Pancreas (tissue), 10 donors: ENCODE measurements at regions not wholly inside any gene's neighbourhood (a gene's known extent, or its start where the extent isn't known, plus 50 kb on each side); places are given as distances from the start of the nearest gene placed in this dataset.

Experiments used
- ATAC-seq, 4 donors: fragments of 200-7000 bp; cut with Tn5 transposase; one replicate each; pipeline versions ENCODE4 v1.8.0 to v1.9.1; 2020; ENCODE audit warnings: mild to moderate bottlenecking in 4 of 4, moderate library complexity in 4 of 4
- DNase-seq, 6 donors: peaks; one replicate each; pipeline ENCODE4 v3.0.0-alpha.2; 2020
- FAIRE-seq: peaks from 2 replicates; lab custom pipeline; 2012; peaks lifted over from hg19 to GRCh38; lab: Jason Lieb, UNC
- H3K27ac ChIP-seq, 4 donors: fragments of 200-600 bp; sonication (generic); 1 replicate in 3 of 4; 2 replicates in 1 of 4; pipeline versions ENCODE4 v1.5.0 to v1.8.0; 2020
- H3K27me3 ChIP-seq, 4 donors: fragments of 200-600 bp; one replicate each; pipeline ENCODE4 v1.8.0; 2021
- H3K36me3 ChIP-seq, 3 donors: fragments of 200-600 bp; sonication (generic) in 1 of 3; one replicate each; pipeline versions ENCODE4 v1.5.0 to v1.8.0; 2020 to 2021
- H3K4me1 ChIP-seq, 3 donors: fragments of 200-600 bp; one replicate each; pipeline ENCODE4 v1.8.0; 2021
- H3K4me3 ChIP-seq, 4 donors: fragments of 200-600 bp; sonication (generic) in 2 of 4; one replicate each; pipeline versions ENCODE4 v1.5.0 to v1.8.0; 2020 to 2021
- H3K9me3 ChIP-seq, 4 donors: fragments of 200-600 bp; one replicate each; pipeline ENCODE4 v1.8.0; 2021
- WGBS, 2 donors: extraction: QIAGEN DNeasy Blood & Tissue Kit; methylation state at CpG; one replicate each; pipeline ENCODE4 v1.1.7; 2013; 5-methylcytosine and 5-hydroxymethylcytosine counted together
- intact Hi-C, 3 donors: fragments of 100-400 bp; cut with DNase I; formaldehyde crosslinking; loops; one replicate each; pipeline versions ENCODE4 v1.11.1 to v1.14.2; 2022
- TF ChIP-seq, protein P1 (sequence below), 4 donors: fragments of 200-600 bp; sonication (generic) in 3 of 4; IDR thresholded peaks; one replicate each; pipeline versions ENCODE4 v1.5.0 to v1.8.0; 2021; ENCODE audit warnings: antibody characterized with exemption in 4 of 4
- donor health status: healthy with polysubstance abuse.
- donor health status: DM: no; HTN: no; CAD: no; lungs with moderate emphysema.
- donor health status: DM: no; HTN: no; CAD: no.
- donor health status: control.
- donor health status: control.
- donor health status: Bipolar disorder and iron deficiency.
- donor health status: DM: yes; HTN: yes; CAD: no.
- donor health status: DM: no; HTN: no; CAD: no.
- donor health status: DM: no; HTN: no; CAD: no.
- donor health status: DM: yes; HTN: yes; CAD: no.

DNA sequence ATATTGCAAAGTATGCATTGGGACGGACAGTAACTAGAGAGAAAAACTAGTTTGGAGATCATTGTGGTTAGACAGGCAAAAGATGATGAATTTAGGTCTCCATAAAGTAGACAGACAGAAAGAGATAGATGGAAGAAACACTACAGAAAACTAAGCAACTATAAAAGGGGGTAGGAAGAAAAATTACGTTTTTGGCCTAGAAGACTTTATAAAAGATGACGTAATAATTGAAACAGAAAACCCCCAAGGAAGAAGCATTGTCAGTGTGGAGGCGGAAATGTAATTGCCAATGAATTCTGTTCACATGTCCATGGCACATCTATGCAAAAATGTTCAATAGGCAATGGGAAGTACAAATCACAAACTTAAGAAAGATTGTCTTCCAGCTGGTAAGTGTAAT, 1211.5 kb upstream of the ZEB2 start:
- Histone ChIP-seq H3K4me3 (no peak overlapping the region), H3K4me1 (no peaks in the 10 kb centered on the region), H3K27me3 (no peaks in the 10 kb centered on the region), H3K36me3 (no peaks in the 10 kb centered on the region), H3K9me3 (no peaks in the 10 kb centered on the region), H3K27ac (no peak overlapping the region)
- DNase-seq (no peak), FAIRE-seq (no peak), ATAC-seq (no peak)
- 82 to 83% methylated on average over 4 of the region's 4 CpGs for WGBS, 2 donors
- TF ChIP-seq, protein P1, sequence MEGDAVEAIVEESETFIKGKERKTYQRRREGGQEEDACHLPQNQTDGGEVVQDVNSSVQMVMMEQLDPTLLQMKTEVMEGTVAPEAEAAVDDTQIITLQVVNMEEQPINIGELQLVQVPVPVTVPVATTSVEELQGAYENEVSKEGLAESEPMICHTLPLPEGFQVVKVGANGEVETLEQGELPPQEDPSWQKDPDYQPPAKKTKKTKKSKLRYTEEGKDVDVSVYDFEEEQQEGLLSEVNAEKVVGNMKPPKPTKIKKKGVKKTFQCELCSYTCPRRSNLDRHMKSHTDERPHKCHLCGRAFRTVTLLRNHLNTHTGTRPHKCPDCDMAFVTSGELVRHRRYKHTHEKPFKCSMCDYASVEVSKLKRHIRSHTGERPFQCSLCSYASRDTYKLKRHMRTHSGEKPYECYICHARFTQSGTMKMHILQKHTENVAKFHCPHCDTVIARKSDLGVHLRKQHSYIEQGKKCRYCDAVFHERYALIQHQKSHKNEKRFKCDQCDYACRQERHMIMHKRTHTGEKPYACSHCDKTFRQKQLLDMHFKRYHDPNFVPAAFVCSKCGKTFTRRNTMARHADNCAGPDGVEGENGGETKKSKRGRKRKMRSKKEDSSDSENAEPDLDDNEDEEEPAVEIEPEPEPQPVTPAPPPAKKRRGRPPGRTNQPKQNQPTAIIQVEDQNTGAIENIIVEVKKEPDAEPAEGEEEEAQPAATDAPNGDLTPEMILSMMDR (IDR thresholded peaks at IDR 0.05), result no peak
- intact Hi-C loops, result no loop called here

DNA sequence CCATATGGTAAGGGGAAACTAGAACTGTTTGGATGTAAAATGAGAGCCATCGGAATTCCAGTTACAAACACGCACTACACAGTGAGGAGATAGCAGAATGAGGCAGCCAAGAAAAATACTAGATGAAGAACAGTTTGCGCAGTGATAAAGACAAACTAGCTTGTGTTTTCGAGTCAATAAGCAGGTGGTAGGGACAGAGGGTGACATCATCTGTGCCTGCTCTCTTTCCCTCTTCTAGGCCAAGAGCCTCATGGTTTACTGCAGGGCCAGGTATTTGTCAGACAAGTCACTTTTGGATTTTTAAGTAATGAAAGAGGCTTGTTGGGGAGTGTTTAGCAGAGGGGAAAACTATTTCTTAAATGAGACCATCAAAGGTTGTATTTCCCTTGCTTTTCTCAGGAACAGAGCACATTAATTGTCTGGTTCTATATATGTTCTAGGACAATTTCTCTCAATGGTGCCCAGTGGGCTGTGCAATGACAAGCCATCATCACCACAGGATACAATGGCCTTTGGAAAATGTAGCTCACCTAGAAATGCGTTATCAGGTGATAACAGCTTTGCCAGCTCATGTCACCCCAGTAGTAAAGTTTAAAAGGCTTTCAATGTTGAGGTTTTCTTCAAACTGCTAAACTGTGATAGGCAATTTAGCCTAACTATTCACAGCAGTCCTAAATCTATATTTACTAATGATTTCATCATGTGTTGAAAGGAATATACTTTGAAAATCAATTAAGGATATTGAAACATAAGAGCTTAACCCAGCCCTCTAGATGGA, 1210.3 kb upstream of the ZEB2 start:
- no peak for ATAC-seq
- no peak overlapping the region for H3K4me3 ChIP-seq
- no peak for FAIRE-seq
- no peaks in the 10 kb centered on the region for H3K4me1 ChIP-seq
- intact Hi-C loops, result no loop called here
- no peaks in the 10 kb centered on the region for H3K27me3 ChIP-seq
- no peaks in the 10 kb centered on the region for H3K36me3 ChIP-seq
- no peak overlapping the region for H3K27ac ChIP-seq
- TF ChIP-seq, protein P1 (IDR thresholded peaks at IDR 0.05), result no peak
- no peak for DNase-seq
- 69 to 80% methylated on average over 5 of the region's 5 CpGs for WGBS, 2 donors
- no peaks in the 10 kb centered on the region for H3K9me3 ChIP-seq

DNA sequence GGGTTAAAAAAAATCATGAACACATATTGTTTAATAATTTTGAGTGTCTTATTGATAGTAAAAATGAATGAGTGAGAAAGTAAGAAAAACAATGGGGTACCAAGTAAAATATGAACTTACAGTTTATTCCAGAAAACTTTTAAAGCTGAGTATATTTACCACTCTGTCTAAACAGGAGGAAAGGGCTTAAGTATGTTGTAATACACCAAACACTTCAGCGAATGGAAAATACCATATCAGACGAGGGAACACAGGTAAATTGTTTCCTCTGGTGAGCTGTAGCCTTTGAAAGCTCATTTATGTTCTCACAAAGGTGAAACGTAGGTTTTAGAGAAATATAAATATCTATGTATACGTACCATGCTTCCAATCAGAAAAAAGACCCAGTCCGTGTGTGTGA, 1209.6 kb upstream of the ZEB2 start:
- FAIRE-seq (no peak), DNase-seq (no peak), ATAC-seq (no peak)
- no peak overlapping the region for H3K4me3 ChIP-seq
- H3K36me3 ChIP-seq, result no peaks in the 10 kb centered on the region
- no peaks in the 10 kb centered on the region for H3K27me3 ChIP-seq
- WGBS, 2 donors, result 71 to 83% methylated on average over 5 of the region's 5 CpGs
- no peaks in the 10 kb centered on the region for H3K9me3 ChIP-seq
- H3K4me1 ChIP-seq, result no peaks in the 10 kb centered on the region
- TF ChIP-seq, protein P1 (IDR thresholded peaks at IDR 0.05), result no peak
- intact Hi-C loops, result no loop called here
- no peak overlapping the region for H3K27ac ChIP-seq

DNA sequence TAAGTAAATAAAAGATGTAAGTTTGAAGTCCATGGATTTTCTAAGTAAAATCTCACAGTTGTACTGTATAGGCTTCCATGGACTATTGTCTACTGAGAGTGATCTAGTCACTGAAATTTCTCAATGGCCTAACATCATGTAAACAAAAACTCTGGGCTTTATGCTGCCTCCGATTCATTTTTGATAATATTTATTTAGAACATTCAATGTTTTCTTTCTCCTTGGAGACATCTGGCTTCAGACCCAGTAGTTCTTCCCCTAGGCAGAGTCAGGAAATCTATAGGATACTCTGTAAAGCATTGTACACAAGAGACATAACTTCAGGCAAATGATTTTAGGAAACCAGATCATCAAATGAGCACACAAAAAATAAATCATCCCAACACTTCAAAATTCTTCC, 1208.6 kb upstream of the ZEB2 start:
- FAIRE-seq (no peak), ATAC-seq (no peak), DNase-seq (no peak)
- TF ChIP-seq, protein P1 (IDR thresholded peaks at IDR 0.05), result no peak
- 32 to 36% methylated on average over 1 of the region's 1 CpG for WGBS, 2 donors
- no peaks in the 10 kb centered on the region for H3K9me3 ChIP-seq
- H3K27ac ChIP-seq, result no peak overlapping the region
- intact Hi-C loops, result no loop called here
- no peaks in the 10 kb centered on the region for H3K4me1 ChIP-seq
- no peak overlapping the region for H3K4me3 ChIP-seq
- no peaks in the 10 kb centered on the region for H3K36me3 ChIP-seq
- no peaks in the 10 kb centered on the region for H3K27me3 ChIP-seq

DNA sequence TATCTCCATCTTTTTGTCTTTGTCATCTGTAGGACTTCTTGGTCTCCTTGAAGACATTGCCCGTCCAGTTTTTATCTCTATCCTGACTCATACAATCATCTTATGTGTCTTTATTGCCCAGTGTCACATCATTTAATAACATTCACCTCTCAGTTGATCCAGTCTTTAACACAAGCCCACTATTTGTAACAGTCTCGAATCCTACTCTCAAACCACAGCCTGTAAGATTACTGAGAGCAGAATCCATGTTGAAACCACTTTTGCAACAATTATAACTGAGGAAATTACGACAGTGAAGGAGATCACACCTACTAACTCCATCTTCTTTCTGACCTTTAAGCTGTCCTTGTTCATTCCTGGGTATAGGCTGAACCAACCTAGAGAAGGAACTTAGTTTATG, 1206.0 kb upstream of the ZEB2 start:
- no peak for DNase-seq
- H3K9me3 ChIP-seq, result no peaks in the 10 kb centered on the region

More for the DNA sequence above, 1206.0 kb upstream of the ZEB2 start:
- WGBS, 2 donors, result 74 to 89% methylated on average over 3 of the region's 3 CpGs
- no peak for FAIRE-seq
- no peaks in the 10 kb centered on the region for H3K4me1 ChIP-seq
- H3K4me3 ChIP-seq, result no peak overlapping the region
- intact Hi-C loops, result no loop called here
- H3K36me3 ChIP-seq, result no peaks in the 10 kb centered on the region
- ATAC-seq, result no peak
- no peak overlapping the region for H3K27ac ChIP-seq
- H3K27me3 ChIP-seq, result no peaks in the 10 kb centered on the region
- TF ChIP-seq, protein P1 (IDR thresholded peaks at IDR 0.05), result no peak
